Activated CD4-positive, alpha-beta T cell treated with anti-CD3 and anti-CD28 coated beads for 36 hours (primary cell): ENCODE measurements at regions not wholly inside any gene's neighbourhood (a gene's known extent, or its start where the extent isn't known, plus 50 kb on each side); places are given as distances from the start of the nearest gene placed in this dataset.
"Not testable (repeated sequence)": the region's sequence is repeated elsewhere in the genome, so short reads cannot be mapped to it uniquely, and the experiment has no call there.

Source experiments
- ATAC-seq: fragments of 200-7000 bp; cut with Tn5 transposase; one replicate; pipeline ENCODE4 v1.10.0; 2021; ENCODE audit warnings: mild to moderate bottlenecking, moderate library complexity
- CTCF ChIA-PET: fragments of 350-600 bp; sonication (Branson Sonifier 250); formaldehyde crosslinking; loops from one replicate; lab custom pipeline; 2021; ENCODE audit warnings: antibody characterized with exemption; lab: Charles Lee
- POLR2A ChIA-PET: fragments of 350-600 bp; sonication (Branson Sonifier 250); formaldehyde crosslinking; loops from one replicate; lab custom pipeline; 2021; ENCODE audit warnings: antibody characterized with exemption, inconsistent platforms; lab: Charles Lee
- DNase-seq: peaks from one replicate; pipeline ENCODE4 v3.0.0-alpha.2; 2020
- H3K27ac Mint-ChIP-seq: one replicate; pipeline ENCODE4 v1.8.0; 2021; ENCODE audit warnings: mixed read lengths
- H3K27me3 Mint-ChIP-seq: one replicate; pipeline ENCODE4 v1.8.0; 2021; ENCODE audit warnings: mixed read lengths
- H3K36me3 Mint-ChIP-seq: one replicate; pipeline ENCODE4 v1.8.0; 2021; ENCODE audit warnings: low read depth, mixed read lengths
- H3K4me1 Mint-ChIP-seq: one replicate; pipeline ENCODE4 v1.8.0; 2021; ENCODE audit warnings: mixed read lengths
- H3K4me3 Mint-ChIP-seq: one replicate; pipeline ENCODE4 v1.8.0; 2021; ENCODE audit warnings: mild to moderate bottlenecking, moderate library complexity, mixed read lengths
- H3K9me3 Mint-ChIP-seq: one replicate; pipeline ENCODE4 v1.8.0; 2021; ENCODE audit warnings: low read depth, mixed read lengths
- intact Hi-C, 2 experiments: fragments of 100-400 bp; cut with DNase I in 1 of 2; cut with micrococcal nuclease in 1 of 2; formaldehyde crosslinking; loops; one replicate each; pipeline versions ENCODE4 v1.14.2 to v1.15.1; 2022 to 2024; cut with DNase I, micrococcal nuclease

DNA sequence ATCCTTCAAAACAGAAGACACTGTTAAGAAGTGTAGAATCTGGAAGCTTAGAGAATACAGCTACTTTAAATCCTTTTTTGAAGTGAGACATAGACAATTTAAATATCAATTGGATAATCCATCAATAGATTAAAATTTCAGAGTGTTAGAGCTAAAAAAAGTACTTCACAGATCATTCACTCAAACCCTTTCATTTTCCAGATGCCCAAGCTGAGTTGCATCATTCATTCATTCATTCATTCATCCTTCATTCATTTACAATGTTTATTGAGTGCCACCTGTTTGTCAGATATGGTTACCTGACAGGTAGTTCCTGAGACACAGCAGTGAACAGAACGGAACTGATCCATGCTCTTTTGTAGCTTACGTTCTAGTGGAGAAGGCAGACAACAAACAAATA is 290.7 kb upstream of the MTPN start:
- no peak overlapping the region for H3K4me3 Mint-ChIP-seq
- H3K36me3 Mint-ChIP-seq, result no peaks in the 10 kb centered on the region
- no peaks in the 10 kb centered on the region for H3K27me3 Mint-ChIP-seq
- H3K27ac Mint-ChIP-seq, result no peak overlapping the region
- H3K9me3 Mint-ChIP-seq, result peaks cover 12% of the 10 kb centered on the region
- DNase-seq, result no peak
- H3K4me1 Mint-ChIP-seq, result no peaks in the 10 kb centered on the region
- no peak for ATAC-seq
- POLR2A ChIA-PET, result no interaction called here
- intact Hi-C loops, result no loop called here
- CTCF ChIA-PET, result no interaction called here

DNA sequence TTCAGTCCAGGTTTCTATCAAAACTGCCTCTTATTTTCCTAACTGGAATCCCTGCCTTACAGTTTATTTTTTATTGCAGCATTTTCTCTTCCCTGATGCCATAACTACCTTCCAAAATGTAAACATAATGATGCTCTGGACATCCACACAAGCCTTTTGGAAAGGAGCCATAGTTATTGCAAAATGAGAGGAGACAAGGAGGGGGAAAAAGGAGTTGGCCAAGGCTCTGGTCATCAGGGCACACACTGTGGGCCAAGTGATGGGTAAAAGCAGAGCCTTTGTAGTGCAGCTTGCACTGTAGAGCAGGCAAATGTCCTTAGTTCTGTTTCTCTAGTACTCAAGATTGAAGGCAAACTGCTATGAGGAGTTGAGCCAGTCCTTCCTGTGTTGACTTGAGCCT is 289.3 kb upstream of the MTPN start:
- Mint-ChIP-seq H3K9me3 (peaks cover 16% of the 10 kb centered on the region), H3K4me3 (no peak overlapping the region), H3K4me1 (no peaks in the 10 kb centered on the region), H3K36me3 (no peaks in the 10 kb centered on the region), H3K27ac (no peak overlapping the region), H3K27me3 (no peaks in the 10 kb centered on the region)
- ATAC-seq (no peak), DNase-seq (no peak)
- intact Hi-C loops, result no loop called here
- CTCF ChIA-PET, result no interaction called here
- POLR2A ChIA-PET, result no interaction called here

DNA sequence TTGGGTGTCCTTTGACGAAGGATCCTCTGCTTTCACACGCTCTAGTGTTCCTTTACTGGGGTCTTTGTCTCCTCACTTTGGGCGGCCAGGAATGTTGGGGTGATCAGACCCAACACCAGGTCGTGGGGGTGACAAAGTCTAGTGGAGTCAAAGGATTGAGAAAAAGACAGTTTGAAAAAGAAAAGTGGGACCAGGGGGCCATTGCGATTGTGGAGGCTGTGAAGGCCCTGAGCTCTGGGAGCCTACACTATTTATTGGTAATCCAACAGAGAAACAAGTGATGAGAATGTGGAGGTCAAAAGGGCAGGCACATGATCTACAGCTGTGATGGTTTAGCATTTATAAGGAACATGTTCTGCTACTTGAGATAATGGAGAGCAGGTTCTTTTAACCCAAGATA is 287.1 kb upstream of the MTPN start:
- H3K27me3 Mint-ChIP-seq, H3K36me3 Mint-ChIP-seq, intact Hi-C loops, DNase-seq, H3K4me3 Mint-ChIP-seq, H3K4me1 Mint-ChIP-seq, H3K27ac Mint-ChIP-seq, POLR2A ChIA-PET, ATAC-seq: not testable (repeated sequence)
- CTCF ChIA-PET, result interaction anchor here (0.7 kb wide), 1 partner anchor 13 kb away, joined by 3 read pairs; no protein-coding TSS in a partner anchor
- peaks cover 31% of the 10 kb centered on the region for H3K9me3 Mint-ChIP-seq

DNA sequence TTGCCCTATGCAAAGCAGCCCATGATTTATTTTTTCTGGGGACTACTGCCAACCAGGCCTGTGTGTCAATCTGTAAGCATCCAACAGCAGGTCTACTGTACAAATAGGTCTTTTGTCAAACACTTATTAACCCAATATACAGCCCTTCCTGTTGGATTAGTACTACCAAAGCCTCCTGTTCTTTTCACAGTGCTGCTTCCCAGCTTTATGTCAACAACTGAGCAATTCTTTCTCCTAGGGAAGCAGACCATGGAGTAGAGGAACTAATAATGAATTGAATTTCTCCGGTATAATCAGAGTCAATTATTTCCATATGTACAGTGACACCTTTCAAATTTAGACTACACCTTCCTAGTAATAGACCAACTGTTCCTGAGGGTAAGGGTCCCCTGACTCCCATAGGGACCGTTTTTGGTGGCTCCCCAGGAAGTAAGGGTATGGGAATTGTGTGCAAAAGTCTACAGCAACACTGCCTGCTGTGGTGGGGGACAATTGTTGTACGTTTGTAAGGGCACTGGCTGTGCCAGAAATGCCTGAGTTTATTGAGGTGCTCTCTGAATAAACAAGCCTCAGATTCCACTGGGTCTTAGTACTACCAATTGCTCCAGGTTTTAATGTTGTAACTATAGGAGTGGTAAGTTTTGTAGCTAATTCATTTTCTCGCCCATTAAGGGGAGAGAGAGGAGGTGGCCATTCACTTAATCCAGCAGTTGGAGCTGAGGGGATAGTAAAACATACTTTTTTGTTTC is 286.1 kb upstream of the MTPN start:
- H3K4me1 Mint-ChIP-seq, H3K27me3 Mint-ChIP-seq, POLR2A ChIA-PET, H3K36me3 Mint-ChIP-seq, DNase-seq, H3K4me3 Mint-ChIP-seq, CTCF ChIA-PET, H3K27ac Mint-ChIP-seq, intact Hi-C loops, ATAC-seq: not testable (repeated sequence)
- H3K9me3 Mint-ChIP-seq, result peaks cover 31% of the 10 kb centered on the region

DNA sequence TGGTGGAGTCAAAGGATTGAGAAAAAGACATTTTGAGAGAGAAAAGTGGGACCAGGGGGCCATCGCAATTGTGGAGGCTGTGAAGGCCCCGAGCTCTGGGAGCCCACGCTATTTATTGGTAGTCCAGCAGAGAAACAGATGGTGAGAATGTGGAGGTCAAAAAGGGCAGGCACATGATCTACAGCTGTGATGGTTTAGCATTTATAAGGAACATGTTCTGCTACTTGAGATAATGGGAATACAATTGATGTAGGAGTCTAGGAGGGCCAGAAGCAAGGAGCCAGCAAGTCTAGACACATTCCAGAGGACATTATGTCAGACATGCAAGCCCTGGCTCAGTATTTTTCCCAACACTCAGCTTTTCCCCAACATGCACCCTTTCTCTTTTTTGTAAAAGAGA is 283.4 kb upstream of the MTPN start:
- POLR2A ChIA-PET, H3K27ac Mint-ChIP-seq, H3K4me1 Mint-ChIP-seq, H3K27me3 Mint-ChIP-seq, intact Hi-C loops, DNase-seq, H3K4me3 Mint-ChIP-seq, CTCF ChIA-PET, ATAC-seq, H3K36me3 Mint-ChIP-seq: not testable (repeated sequence)
- peaks cover 28% of the 10 kb centered on the region for H3K9me3 Mint-ChIP-seq

DNA sequence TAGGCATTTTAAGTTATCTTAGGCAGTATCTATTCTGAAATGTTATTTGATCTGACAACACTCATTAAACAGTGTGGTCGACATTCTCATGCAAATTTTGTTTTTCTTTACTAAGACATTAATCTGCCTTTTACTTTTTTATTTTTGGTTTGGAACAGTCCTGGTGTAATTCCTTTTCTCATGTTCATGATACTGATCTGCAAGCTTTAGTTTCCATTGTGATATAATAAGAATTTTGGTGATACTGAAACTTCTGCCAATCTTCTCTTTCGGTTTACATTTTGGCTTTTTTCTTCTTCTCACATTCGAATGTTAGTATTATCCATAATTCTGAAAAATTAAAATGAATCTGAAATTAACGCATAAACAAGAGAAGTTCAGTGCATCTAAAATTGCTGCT is 281.9 kb upstream of the MTPN start:
- ChIA-PET POLR2A (no interaction called here), CTCF (no interaction called here)
- Mint-ChIP-seq H3K27me3 (no peaks in the 10 kb centered on the region), H3K36me3 (no peaks in the 10 kb centered on the region), H3K27ac (no peak overlapping the region), H3K4me1 (no peaks in the 10 kb centered on the region), H3K9me3 (peaks cover 23% of the 10 kb centered on the region), H3K4me3 (no peak overlapping the region)
- DNase-seq, result no peak
- intact Hi-C loops, result no loop called here
- ATAC-seq, result no peak

DNA sequence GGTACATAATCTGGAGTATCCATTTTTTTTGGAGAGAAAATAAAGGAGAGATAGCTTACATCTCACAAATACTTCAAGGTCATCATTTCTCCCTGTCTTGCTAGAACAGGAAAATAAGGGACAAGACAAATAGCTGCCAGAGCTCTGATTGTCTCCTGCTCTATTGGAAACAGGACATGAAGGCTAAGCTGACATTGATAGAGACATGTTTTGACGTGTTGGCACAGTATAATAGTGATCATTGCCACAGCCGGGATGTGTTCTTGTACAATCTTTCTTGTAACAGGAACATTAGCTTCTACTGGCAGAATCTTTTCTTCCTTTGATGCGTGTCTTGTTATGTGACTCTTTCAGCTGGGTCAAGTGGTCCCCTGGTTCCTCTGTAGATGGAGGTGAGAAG is 279.3 kb upstream of the MTPN start:
- no peak overlapping the region for H3K4me3 Mint-ChIP-seq
- POLR2A ChIA-PET, result no interaction called here
- no peaks in the 10 kb centered on the region for H3K4me1 Mint-ChIP-seq
- no peak overlapping the region for H3K27ac Mint-ChIP-seq
- DNase-seq (no peak), ATAC-seq (no peak)
- H3K9me3 Mint-ChIP-seq, result peaks cover 17% of the 10 kb centered on the region
- CTCF ChIA-PET, result no interaction called here
- no peaks in the 10 kb centered on the region for H3K27me3 Mint-ChIP-seq
- intact Hi-C loops, result no loop called here
- H3K36me3 Mint-ChIP-seq, result no peaks in the 10 kb centered on the region

DNA sequence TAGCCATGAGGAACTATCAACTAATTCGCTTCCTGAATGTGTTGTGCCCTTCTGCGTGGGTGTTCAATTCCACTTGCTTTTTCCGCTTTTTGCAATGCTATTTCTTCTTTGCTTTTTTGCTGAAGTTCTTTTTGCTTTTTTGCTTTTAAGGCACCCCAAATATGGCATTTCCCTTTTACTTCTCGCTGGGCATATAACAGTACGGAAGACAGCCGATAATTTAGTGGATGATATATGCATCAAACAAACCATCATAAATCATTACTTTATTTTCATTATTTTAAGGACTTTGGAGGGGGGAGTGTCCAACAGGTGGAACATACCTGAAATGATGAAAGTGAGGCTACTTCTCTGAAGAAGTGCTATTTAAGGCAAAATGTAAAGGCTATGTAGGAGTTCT is 277.0 kb upstream of the MTPN start:
- intact Hi-C loops, result no loop called here
- Mint-ChIP-seq H3K4me3 (no peak overlapping the region), H3K36me3 (no peaks in the 10 kb centered on the region), H3K27me3 (no peaks in the 10 kb centered on the region), H3K27ac (no peak overlapping the region), H3K4me1 (no peaks in the 10 kb centered on the region), H3K9me3 (peaks cover 8% of the 10 kb centered on the region)
- POLR2A ChIA-PET, result no interaction called here
- ATAC-seq (no peak), DNase-seq (no peak)
- CTCF ChIA-PET, result no interaction called here

DNA sequence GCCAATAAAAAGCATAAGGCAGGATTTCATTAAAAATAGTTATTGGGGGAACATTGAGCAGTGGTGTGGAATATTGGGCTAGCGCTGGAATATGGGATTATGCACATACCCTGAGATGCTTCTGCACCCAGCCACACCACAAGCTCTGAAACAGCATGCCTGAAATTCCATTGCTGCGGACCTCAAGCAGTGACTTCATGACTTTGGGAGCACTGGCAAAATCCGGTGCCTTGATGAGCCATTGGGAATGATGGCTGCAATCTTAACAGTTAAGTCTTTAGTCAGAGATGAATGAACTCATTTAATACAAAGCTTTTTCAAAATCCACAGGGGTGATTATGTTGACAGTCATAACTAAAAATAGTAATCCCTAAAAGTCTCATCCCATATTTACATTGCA is 274.7 kb upstream of the MTPN start:
- Mint-ChIP-seq H3K4me3 (no peak overlapping the region), H3K27me3 (no peaks in the 10 kb centered on the region), H3K27ac (no peak overlapping the region), H3K4me1 (no peaks in the 10 kb centered on the region), H3K36me3 (no peaks in the 10 kb centered on the region), H3K9me3 (peaks cover 8% of the 10 kb centered on the region)
- ChIA-PET CTCF (no interaction called here), POLR2A (no interaction called here)
- intact Hi-C loops, result no loop called here
- DNase-seq, result no peak
- no peak for ATAC-seq

DNA sequence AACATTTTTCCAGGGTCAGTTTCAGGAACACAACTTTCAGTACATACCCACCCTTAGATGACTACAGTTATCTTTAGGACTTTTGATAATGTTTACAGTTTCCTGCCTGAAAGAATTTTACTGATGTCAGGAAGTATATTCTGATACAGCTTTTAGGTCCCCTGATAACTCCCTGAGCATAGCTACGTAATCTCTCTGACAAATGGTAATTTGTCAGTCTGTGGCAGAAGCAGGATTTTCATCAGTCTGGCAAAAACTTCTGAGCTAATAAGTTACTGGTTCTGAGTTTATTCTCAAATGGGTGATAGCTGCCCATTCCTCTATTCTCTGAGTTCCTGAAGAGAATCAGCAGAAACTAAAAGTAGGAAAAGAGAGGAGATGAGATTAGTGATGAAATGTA is 270.1 kb upstream of the MTPN start:
- no peak overlapping the region for H3K4me3 Mint-ChIP-seq
- ATAC-seq (no peak), DNase-seq (no peak)
- H3K27ac Mint-ChIP-seq, result no peak overlapping the region
- H3K27me3 Mint-ChIP-seq, result no peaks in the 10 kb centered on the region
- intact Hi-C loops, result no loop called here
- no peaks in the 10 kb centered on the region for H3K4me1 Mint-ChIP-seq
- CTCF ChIA-PET, result no interaction called here
- no peaks in the 10 kb centered on the region for H3K36me3 Mint-ChIP-seq
- POLR2A ChIA-PET, result no interaction called here
- peaks cover 6% of the 10 kb centered on the region for H3K9me3 Mint-ChIP-seq

DNA sequence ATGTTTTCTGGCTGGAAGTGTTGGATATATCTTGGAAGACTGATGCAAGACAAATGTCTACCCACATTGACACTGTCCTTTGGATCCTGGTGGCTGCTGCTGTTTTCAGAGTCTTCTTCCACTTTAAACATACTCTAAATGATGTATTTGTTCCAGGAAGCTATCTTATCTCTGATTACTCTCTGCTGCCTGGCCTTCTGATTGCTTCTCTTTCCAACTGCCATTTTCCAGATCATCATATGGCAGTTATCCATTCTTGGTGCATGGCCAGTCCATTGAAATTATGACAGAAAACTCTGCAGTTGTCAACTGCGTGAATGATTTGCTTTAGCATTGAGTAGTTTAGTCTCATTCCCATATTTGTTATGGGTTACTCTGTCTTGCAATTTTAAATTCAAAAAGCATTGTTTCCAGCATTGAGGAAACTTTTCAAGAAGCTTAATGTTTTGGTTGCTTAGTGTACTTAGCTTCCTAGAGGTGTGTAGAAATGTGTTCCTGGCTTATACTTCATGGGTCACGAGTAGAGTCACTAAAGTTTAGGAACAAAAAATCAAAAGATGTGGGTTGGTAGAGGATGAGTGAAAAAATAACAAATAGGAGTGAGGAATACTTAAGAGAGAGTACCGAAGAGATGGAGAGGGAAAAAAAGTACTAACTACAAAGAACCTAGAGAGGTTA is 268.3 kb upstream of the MTPN start:
- no peaks in the 10 kb centered on the region for H3K36me3 Mint-ChIP-seq
- H3K27ac Mint-ChIP-seq, result no peak overlapping the region
- no peak for ATAC-seq
- intact Hi-C loops, result no loop called here
- CTCF ChIA-PET, result no interaction called here
- DNase-seq, result no peak
- peaks cover 6% of the 10 kb centered on the region for H3K9me3 Mint-ChIP-seq
- POLR2A ChIA-PET, result no interaction called here
- H3K4me3 Mint-ChIP-seq, result no peak overlapping the region
- no peaks in the 10 kb centered on the region for H3K4me1 Mint-ChIP-seq
- no peaks in the 10 kb centered on the region for H3K27me3 Mint-ChIP-seq

DNA sequence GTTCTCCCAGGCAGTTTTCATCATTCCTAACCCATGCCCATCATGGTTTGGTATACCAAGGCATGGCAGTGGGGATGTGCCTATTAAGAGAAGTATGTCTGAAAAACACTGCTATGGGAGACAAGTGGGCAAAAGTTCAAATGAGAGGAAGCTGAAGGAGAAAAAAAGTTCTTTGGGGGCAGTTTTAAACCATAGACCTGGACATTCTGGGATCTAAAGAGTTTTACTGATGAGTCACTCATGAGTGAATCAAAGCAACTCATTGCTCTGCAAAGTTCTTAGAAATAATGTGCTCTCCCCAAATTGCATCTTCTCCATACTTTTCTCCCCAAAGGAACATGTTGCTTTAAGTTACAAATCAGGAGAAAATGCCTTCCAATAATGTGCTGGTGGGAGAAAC is 256.9 kb upstream of the MTPN start:
- Mint-ChIP-seq H3K9me3 (peaks cover 27% of the 10 kb centered on the region), H3K4me3 (no peak overlapping the region), H3K4me1 (no peaks in the 10 kb centered on the region), H3K36me3 (no peaks in the 10 kb centered on the region), H3K27me3 (no peaks in the 10 kb centered on the region), H3K27ac (no peak overlapping the region)
- ChIA-PET CTCF (no interaction called here), POLR2A (no interaction called here)
- DNase-seq (no peak), ATAC-seq (no peak)
- intact Hi-C loops, result no loop called here
